ENCODE measurements at regions not wholly inside any gene's neighbourhood (a gene's known extent, or its start where the extent isn't known, plus 50 kb on each side); places are given as distances from the start of the nearest gene placed in this dataset.

DNA sequence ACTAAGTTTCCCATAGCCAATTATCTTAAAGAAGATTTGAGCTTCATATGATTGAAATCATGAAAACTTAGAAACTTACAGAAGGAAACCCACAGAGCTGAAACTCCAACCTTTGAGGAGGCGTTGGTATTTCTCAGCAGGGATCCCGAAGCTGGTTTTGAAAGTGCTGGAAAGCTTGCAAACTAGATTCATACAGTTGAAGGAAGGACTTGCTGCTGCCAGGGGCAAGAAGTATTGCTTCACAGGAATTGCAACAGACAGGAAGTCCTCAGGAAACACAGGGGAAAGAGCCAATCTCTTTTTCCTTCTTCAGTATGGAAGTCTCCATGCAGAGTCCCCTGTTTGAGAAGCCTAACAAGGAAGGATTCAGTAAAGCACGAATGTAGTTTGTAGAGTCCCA, 419.7 kb downstream of the CD109 start:
- DNase-seq (ENCODE audit: low read depth, low spot score): no peak

DNA sequence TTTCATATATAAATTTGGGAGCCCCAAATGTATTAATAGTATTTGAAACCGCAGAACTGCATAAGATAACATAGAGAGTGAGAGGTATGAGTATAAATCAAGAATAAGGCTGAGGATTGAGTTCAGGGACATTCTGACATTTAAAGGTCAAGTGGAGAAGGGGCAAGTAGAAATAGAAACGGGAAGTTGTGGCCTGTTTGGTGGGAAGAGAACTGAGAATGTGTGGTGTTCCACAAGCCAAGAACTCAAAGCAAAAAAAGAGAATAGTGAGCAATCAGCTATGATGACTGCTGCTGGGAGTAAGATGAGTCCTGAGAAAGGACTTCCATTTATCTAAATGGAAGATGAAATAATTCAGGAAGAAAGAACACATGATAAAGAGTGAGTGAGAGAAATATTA, 418.4 kb downstream of the CD109 start:
- DNase-seq (ENCODE audit: low read depth, low spot score): no peak

DNA sequence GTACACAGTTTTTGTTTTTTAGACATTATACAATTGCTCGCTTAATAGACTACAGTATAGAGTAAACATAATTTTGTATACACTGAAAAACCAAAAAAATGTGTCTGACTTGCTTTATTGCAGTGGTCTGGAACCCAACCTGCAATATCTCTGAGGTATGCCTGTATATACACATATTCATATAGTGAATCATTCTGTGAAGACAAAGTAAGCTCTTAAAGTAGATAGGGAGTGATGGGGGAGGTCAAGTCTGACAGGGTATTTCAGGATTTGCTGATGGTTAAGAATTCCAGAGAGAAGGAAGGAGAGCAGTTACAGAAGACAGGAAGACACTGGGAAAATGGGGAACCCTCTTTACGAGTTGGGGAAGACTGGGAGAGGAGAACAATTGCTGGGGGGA, 417.9 kb downstream of the CD109 start:
- no peak for DNase-seq (ENCODE audit: low read depth, low spot score)

DNA sequence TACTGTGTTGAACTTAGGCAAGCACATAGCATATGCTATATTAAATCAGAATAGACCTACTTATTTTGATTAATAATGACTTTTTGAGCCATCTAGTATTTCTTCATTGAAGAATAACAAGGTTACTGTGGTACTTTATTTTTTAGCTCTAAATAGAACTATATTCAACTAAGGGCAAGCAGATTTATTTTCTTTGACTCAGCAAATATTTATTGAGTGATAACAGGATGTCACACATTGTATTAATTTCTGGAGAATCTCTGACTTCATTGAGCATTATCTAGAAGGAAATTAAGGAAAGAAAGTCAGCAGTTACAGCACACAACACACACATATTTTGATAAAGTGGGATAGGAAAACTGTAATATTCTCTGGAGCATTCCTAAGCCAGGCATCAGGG, 407.4 kb downstream of the CD109 start:
- no peak for DNase-seq (ENCODE audit: low read depth, low spot score)

DNA sequence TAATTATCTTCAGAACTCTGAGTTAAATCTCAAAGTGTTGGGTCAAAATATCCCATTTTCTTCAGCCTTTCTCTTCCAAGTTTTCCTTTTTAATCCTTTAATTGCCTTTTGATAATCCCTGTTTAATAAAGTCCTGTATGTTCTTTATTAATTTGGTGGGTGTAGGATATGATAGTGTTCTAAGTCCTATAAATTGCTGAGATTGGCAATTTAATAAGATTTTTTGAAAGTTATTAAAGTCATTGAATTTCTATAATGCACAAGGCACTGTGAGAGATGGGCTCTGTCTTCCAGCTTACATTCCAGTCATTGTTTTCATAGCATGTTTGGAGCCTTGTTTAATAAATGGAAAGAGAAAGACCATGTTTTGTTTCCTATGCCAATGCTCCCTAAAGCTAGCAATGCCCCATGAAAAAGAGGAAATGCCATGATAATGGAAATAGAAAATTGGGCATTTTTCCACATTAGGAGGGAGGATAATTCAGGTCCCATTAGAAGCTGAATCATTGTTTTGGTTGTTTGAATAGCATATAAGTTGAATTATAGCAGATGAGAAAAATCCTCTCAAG, 404.8 kb downstream of the CD109 start:
- DNase-seq (ENCODE audit: low read depth, low spot score): no peak

DNA sequence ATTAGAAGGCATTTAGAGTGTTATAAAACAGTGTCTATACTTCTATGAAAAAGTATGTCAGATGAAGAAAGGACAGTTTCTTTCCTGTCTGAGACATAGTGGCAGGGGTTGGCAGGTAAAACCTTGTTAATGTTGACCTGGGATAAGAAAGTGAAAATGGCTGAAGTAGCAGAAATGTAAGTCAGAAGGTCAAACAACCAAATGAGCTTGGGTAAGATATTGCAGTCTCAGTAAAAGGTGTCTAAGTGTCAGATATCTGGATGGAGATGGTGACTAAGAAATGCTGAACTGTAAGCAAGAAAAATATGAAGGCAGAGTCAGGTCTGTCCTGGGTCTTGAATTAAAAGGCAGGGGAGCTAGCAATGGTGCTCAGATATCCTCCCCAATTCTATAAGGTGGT, 400.3 kb downstream of the CD109 start:
- DNase-seq (ENCODE audit: low read depth, low spot score): no peak

DNA sequence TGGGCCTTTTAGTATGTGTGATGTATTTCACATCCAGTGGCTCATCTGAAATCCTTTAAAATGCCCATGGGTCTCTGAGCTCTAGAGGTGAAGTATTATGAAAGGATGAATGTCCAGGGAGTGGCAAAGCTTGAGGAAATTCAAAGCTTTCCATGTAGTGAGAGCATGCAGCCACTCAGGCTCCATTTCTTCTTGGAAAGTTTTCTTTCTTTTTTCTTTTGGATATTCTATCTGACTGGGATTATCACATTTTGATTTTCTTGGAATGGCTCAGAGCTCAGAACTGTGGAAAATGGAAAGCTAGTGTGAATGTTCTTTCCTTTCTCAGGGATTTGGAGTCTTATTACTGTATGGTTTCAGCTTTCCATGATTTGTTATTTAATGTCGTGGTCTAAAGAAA, 397.4 kb downstream of the CD109 start:
- no peak for DNase-seq (ENCODE audit: low read depth, low spot score)

DNA sequence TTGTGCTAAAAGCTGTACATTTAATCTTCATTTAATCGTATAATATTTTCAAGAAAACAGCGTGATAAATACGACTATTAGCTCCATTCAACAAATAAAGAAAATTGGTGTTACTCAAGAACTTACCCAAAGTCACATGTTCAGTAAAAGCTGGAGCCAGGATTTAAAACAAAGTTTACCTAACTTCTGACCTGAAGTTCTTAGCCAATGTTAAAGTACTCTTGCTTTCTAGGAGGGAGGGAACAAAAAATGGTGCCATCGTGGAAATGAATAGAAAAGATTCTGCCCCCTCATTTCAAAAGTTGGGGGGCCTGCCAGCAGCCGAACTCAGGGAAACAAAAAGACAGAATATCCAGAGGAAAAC, 395.8 kb downstream of the CD109 start:
- DNase-seq (ENCODE audit: low read depth, low spot score): no peak

DNA sequence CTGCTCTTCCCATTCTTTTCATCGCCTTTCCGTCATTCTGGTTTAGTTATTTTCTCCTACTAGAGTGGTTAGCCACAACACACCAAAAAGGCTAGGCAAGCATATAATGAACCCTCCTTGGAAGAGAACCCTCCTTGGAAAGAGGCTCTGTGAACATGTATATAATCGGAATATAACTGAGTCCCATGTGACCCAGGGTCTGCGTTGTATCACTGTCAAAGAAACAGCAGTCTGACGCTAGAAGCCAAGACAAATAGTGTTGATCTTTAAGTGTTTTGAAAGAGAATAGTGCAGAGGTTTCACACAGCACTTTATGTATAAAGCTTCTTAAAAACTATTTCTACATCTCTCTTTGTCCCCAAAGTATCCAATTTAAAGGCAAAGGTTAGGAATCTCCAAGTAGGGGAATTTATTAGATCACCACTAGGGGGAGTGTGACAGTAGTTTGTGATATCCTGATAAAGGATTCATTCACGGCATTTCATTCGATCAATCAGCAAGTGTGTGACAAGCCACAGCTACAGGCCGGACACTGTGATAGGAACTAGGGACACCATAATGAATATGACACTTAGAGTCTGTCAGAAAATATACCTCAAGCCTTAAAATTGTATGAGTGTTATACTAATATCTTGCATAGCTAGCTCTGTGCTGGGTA, 395.3 kb downstream of the CD109 start:
- no peak for DNase-seq (ENCODE audit: low read depth, low spot score)

DNA sequence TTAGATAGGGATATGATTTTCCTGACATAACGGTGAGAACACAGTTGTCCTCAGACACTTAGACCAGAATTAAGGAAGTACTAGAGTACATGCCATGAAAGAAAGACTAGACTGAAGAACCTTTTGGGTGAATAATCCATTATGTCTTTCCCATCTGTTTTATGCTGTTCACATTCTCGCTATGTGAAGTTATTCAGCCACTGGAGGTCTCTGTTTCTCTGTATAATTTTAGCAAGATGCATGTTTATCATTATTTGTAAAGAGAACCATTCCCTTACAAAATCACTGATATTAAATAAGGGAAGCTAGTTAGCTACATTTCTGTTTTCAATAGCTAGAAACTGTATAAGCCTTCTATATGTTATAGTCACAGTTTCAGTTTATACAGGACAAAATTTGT, 391.9 kb downstream of the CD109 start:
- no peak for DNase-seq (ENCODE audit: low read depth, low spot score)

DNA sequence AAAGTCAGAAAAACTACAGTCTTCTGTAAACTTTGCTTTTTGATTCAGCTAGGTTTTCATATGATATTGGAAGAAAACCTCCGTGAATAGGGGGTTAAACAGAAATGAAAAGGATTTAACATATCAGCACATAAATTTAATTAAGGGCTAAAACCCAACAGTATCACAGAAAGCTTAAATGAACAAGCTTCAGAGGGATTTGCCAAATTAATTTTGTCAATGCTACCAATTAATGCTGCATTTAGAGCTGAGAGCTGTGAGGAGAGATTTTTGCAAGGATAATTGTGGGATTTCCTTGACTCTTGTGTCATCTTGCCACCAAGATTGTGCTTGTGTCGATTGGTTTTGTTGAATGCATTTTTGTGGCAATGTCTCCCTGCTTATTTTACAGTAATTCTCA, 379.9 kb downstream of the CD109 start:
- no peak for DNase-seq (ENCODE audit: low read depth, low spot score)

DNA sequence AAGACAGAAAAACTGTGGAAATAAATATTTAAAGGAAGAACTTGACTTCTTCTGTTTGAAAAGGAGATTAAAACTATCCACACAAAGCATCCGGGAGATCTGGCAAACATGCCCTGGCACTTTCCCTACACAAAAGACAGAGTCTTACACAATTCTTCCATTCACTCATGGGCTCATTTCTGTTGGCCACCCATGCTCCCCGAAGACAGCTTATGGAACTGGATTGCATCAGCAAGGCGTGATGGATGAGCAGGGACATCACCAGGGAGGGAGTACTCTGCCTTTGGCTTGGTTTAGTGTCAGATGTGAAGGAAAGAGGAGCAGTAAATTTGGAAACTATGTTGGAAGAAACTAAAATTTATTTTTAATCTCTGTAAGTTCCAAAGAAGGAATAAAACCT, 379.3 kb downstream of the CD109 start:
- no peak for DNase-seq (ENCODE audit: low read depth, low spot score)

DNA sequence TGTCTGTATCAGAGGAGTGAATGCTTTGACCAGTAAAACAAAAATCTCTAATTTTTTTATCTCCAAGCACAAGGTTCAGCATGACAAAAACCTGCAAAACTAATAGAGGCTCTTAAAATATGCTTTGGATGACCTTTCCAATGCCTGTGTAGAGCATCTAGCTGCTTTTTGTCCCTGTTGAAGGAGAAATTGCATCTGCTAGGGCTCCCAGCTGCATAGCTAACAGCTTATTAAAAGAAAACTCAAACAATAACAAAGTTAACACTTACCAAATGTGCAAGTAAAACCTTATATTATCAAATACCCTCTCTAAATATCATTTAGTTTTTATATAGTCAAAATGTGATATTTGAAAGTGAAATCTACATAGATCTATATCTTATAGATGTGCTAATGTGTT, 378.6 kb downstream of the CD109 start:
- no peak for DNase-seq (ENCODE audit: low read depth, low spot score)

DNA sequence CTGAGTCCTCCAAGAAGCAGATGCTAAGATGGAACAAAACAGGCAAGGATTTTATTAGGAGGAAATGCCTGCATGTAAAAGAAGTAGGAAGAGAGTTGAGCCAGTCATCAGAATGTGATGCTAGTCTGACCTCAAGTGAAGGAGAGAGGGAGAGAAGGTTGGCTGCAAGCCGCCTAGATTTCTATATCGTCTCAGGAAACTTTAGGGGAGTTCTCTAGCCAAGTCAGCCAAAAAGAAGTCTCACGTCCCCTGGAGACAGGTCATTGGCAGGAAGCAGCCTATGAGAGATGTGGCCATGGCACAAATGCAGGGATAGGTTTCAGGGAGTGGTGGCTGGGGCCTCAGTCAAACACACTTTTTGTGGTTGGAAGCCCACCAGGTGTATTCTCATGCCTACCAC, 378.0 kb downstream of the CD109 start:
- no peak for DNase-seq (ENCODE audit: low read depth, low spot score)

DNA sequence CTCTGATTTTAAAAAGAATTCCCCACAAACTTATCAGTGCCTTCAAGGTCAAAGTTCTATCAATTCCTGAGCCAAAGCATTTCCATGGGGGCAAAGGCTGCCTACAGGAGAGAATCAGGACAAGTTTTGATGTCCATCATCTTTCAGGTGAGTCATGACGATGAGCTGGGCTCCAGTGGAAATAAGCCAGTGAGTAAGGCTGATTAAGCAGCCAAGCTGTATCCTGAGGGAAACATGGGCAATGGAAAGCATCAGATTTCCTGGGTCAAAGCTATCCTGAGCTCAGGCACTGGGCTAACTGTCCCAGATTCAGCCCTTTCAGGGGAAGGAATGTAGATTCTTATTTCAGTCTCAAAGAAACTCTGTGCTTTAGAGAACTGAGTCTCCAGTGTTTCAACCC, 377.4 kb downstream of the CD109 start:
- DNase-seq (ENCODE audit: low read depth, low spot score): no peak

DNA sequence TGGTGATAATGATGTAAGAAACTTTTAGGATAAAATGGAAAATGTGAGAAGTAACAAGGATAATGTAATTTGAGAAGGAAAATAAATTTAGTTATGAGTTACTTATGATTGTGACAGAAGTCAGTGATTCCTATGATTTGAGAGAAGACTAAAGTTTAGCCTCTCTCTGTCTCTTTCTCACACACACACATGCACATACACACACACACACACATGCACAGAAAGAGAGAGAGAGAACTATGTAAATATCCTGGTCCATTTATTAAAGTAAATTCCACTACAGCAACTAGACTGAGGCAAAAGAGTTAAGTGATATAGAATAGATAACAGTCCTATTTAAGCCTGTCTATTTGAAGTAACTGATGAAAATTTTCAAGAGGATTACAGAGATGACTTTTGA, 375.2 kb downstream of the CD109 start:
- no peak for DNase-seq (ENCODE audit: low read depth, low spot score)

DNA sequence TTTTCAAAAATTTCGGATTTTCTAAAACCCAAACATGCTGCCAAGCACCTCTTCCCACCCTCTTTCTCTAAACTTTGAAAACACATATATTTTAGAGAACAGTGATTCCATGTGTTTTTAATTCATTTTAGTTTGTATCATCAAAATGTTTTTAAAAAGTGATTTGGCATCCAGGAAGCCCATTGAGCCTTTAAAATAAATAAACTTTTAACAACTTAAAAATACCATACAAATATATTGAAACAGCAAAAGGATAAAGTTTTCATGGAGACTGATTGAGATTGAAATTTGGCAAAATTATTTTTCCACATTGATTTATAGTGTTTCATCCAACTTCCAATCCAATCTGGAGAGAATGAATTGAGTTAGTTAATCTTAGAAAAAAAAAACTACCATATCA, 374.7 kb downstream of the CD109 start:
- DNase-seq (ENCODE audit: low read depth, low spot score): no peak

DNA sequence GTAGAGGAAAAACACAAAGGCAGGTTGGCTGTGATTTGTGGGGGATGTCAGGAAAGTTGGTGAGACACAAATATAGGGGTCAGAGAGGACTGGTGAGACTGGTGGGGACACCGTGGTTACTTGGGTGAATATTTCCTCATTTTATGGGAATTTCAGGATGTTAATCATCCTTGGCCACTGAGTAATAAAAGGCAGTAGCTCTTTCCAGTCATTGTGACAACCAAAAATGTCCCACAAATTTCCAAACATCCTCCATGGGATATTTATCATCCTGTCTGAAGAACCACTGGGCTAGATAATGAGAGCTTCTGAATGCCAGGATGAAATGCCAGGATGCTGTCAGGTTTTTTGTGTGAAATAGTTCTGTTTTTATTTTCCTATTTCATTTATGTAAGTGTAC, 374.1 kb downstream of the CD109 start:
- no peak for DNase-seq (ENCODE audit: low read depth, low spot score)

DNA sequence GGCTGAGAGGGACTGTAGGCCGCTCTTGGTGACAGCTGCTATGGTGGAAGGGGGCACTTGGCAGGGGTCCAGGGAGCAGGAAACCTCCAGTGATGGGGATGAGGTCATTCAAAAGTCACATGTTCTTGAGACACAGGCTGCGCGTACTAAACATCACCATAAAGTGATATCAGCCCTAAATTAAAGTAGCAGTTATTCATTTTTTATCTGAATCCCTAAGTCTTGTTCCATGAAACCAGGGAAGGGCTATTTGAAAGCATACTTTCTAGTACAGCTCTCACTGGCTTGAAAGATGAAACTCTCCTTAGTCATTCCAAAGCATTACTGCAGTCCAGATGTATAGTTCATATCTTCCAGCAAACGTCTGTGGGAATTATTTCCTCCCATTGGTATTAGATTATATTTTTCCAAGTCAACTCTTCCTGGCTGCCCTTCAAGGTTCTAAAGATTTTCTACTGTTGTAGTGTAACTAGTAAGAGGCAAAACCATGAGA, 373.1 kb downstream of the CD109 start:
- no peak for DNase-seq (ENCODE audit: low read depth, low spot score)

DNA sequence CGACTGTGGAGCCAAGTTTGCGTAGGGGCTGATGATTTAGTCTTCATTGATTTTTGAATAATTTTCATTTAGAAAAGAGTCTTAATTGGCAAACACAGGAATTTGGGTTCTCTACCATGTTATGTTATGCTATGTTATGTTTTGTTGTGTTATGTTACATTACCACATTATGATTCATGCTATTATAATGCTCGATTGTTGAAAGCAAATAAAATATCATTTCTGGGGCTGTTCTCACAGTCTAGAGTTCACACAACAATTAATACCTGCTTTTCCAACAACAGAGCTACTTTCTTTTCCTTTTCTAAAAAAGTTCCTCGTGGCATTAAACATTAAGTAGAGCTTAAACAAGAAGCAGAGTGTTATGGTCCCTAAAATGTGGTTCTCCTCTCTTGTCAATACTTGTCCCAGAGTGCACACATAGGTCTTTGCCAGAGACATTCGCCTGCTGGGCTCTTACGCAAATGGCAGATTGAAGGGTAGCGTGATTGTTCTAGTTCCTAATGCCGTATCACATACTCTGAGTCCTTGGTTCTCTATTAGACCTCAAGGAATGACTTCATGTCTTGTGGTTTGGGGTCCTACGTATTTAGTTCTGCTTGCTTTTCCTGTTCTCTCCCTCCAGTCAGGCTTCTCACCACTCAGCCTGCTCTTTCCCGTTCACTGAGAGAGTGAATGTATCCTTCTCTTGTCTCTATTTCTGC, 370.3 kb downstream of the CD109 start:
- DNase-seq (ENCODE audit: low read depth, low spot score): no peak

DNA sequence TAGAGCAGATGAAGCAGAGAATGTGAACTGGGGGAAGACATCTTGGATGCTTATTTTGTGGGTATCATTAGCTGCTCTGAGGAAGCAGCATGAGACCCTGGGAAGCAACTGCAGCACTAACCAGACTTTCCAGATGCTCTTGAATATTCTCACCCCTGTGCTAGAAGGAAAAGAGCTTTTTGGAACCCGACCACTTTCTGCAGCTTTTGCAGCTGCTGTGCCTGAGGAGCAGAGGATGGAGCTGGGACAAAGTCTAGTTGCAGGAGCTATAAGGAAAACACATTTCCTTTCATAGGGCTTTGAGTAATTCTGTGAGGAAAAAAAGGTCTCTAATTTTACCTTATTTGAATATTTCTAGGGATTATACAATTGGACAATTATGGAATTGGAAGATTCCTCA, 369.7 kb downstream of the CD109 start:
- DNase-seq (ENCODE audit: low read depth, low spot score): no peak

DNA sequence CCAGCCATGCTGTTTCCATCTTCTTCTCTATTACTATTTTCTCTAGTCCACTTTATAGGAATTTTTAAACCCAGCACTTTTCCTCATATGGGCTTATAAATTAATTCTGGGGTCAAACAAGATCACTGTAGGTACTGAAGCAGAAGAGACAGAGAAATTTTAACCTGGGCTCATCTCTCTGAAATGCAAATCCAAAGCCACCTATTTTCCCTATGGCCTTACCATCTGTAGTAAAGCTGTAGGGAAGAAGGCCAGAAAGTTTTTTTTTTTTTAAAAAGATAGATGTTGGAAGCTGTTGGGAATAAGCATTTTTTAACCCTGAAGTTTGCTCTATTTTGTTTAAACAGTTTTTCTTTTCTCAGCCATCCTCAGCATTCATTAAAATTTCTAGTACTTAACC, 367.4 kb downstream of the CD109 start:
- no peak for DNase-seq (ENCODE audit: low read depth, low spot score)

DNA sequence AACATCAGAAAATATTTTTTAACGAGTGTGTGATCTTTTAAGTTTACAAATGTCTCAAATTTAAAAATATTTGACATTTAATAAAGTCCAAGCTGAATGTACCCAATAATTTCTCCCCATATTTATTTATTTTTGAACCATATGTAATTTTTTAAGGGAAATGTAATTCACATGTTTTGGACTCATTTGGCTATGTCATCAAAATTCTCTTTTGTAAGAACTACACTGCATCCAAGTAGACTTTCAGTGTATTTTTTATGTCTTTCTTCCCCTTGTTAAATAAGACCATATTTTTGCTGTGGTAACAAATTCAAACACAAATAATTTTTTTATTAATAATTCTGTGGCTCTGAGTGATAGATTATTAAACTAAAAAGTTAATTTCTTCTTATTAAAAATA, 365.2 kb downstream of the CD109 start:
- DNase-seq (ENCODE audit: low read depth, low spot score): no peak

Measured in pulmonary artery endothelial cell (primary cell).